GM19324 (cell line): ENCODE measurements at regions not wholly inside any gene's neighbourhood (a gene's known extent, or its start where the extent isn't known, plus 50 kb on each side); places are given as distances from the start of the nearest gene placed in this dataset.

Experiments used
- ATAC-seq: cut with Tn5 transposase; IDR thresholded peaks from one replicate; pipeline ENCODE4 v1.9.1; 2021; ENCODE audit warnings: mild to moderate bottlenecking, moderate library complexity; ENCODE audit not compliant: unreplicated experiment, low FRiP score

DNA sequence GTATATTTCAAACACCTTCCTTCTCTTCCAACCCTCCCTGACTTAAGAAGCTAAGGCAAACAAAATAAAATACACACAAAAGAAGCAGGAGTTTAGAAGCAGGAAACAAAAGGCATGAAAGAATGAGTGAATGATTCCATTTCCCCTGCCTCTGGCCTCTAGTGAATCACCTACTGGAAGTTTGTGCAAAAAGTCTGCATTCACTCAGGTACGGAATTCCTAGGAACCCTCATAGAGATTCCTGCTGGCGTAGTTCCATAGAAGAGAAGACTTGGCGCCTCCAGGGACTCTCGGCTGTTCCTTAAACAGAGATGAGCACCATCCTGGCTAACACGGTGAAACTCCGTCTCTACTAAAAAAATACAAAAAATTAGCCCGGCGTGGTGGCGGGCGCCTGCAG is 125.9 kb upstream of the TBL1X start:
- no peak for ATAC-seq

- ATAC-seq, result no peak
Measured at GRCh38 chrX:9339603-9340491, 125.0 kb upstream of the TBL1X start.

DNA sequence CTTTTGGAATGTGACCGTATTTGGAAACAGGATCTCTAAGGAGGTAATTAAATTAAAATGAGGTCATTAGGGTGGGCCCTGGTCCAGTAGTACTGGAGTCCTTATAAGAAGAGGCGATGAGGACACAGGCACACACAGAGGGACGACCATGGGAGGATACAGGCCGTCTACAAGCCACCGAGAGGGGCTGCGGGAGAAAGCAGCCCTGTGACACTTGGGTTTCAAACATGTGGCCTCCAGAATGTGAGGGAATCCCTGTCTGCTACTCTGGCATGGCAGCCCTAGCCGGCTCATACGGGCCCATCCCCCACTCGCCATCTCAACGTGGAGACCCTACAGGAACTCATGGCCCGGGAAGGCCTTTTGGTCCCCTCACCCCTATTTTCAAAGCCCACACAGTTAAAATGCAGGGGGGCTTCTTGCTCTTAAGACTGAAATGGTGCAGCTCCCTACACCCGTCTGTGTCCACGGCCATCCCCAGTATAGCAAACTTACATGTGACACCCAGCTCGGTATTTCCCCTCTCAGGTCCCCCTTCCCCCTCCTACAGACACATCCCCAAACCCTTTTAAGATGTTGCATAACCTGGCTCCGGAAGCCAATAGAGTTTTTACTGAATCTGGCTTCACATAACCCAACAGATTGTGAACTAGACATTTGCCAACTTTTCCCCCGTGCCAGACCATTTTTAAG is 124.1 kb upstream of the TBL1X start:
- ATAC-seq, result peak; percentile 34

DNA sequence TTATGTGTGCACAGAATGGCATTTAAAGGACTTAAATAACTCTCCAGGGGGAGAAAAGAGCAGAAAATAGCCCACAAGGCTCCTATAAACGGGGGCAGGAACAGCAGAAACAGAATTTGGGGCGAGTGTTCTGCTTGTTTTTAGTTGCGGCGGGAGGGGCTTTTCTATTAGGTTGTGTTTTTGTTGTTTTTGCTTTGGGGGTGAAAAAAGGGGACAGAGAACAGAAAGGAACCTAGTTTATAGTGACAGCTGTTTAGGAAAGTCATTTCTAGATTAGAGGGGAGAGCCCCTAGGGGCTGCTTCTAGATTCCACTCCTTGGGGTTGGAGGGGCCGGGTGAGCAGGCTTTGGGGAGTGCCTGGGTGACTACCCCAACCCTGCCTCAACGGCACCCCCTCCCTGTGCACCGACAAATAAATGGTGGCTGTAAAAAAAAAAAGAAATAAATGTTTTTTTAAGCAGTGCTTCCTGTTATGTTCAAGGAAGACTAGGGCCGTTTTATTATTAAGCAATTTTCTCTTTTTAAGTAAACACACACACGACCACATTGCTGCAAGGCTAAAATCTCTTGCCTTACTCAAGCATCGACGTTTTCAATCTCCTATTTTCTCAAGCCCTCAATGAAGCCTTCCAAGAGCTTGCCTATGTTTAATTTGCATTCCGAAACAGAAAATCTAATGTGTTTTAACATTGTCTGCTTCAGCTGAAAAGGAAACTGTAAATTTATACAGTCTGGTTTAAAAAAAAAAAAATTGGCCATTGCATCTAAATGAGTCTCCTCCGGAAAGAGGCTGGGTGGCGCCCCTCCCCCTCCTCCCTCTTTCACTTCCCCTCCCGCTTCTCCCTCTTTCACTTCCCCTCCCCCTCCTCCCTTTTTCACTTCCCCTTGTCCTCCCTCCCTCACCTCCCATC is 123.3 kb upstream of the TBL1X start:
- peak; percentile 61 for ATAC-seq

GRCh38 chrX:9342561-9343051 is 122.3 kb upstream of the TBL1X start:
- ATAC-seq, result no peak

- no peak for ATAC-seq
Measured at GRCh38 chrX:9343971-9344370, 120.9 kb upstream of the TBL1X start.

DNA sequence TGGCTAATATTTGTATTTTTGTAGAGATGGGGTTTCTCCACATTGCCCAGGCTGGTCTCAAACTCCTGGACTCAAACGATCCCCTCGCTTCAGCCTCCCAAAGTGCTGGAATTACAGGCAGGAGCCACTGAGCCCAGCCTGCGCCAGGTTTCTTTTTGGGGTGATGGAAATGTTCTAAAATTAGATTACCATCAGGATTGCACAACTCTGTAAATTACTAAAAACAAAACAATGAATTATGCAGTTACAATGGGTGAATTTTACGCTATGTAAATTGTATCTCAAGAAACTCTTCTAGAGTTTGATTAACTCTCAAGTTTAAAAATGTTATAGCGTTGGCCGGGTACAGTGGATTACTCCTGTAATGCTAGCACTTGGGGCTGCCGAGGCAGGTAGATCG is 118.9 kb upstream of the TBL1X start:
- ATAC-seq, result no peak

DNA sequence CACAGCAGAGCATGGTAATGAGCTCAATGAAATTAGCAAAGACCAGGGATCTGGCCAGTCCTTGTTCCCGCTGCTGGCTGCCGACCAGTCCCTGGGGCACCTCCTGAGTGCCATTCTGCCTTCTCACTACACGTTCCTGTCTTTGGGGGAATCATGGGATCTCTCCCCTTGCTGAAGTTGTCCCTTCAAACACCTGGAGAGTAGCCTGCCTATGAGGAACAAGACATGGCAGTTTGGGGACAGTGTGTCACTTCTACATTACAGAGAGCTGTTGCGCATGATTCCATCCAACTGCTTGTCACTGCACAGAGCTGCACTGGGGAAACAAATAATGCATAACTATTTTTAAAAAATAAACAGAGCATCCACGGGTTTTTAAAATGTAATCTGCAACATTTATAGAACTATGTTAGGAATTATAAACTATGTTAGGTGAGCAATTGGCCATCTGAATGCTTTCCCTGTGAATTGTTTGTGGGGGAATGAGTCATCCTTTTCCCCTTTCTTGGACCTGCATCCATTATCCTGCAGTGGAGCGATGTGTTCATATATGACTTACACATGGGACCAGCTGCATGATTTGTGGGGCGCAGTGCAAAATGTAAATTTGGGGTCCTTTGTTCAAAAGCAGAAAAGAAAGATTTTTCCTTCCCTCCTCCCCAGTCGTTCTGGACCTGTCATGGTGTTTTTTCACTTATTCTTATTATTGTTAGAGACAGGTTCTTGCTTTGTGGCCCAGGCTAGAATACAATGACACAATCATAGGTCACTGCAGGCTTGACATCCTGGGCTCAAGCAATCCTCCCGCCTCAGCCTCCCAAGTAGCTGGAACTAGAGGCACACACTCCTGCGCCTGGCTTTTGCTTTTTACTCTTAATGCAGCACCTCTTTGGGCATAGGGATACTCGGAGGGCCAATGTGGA is 115.0 kb upstream of the TBL1X start:
- ATAC-seq, result no peak

- ATAC-seq, result no peak
Measured at GRCh38 chrX:9351126-9351525, 113.7 kb upstream of the TBL1X start.

DNA sequence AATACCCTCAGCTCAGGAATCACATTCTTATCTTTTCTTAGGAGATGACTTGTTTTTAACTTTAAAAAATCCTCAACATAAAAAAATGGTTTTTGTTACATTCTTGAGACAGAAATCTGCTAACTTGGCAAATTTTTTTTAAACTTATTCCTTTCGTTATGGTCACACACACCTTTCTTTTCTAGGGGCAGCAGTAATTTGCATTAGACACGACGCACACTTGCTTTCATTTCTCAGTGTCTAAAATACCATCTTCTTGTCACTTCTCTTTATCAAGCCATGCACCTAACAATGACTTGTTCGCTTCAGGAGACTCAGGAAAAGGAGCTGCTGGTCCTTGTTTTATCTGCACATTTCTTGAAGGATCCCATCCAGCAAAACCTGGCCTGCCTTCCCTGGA is 112.6 kb upstream of the TBL1X start:
- ATAC-seq, result peak; percentile 75

DNA sequence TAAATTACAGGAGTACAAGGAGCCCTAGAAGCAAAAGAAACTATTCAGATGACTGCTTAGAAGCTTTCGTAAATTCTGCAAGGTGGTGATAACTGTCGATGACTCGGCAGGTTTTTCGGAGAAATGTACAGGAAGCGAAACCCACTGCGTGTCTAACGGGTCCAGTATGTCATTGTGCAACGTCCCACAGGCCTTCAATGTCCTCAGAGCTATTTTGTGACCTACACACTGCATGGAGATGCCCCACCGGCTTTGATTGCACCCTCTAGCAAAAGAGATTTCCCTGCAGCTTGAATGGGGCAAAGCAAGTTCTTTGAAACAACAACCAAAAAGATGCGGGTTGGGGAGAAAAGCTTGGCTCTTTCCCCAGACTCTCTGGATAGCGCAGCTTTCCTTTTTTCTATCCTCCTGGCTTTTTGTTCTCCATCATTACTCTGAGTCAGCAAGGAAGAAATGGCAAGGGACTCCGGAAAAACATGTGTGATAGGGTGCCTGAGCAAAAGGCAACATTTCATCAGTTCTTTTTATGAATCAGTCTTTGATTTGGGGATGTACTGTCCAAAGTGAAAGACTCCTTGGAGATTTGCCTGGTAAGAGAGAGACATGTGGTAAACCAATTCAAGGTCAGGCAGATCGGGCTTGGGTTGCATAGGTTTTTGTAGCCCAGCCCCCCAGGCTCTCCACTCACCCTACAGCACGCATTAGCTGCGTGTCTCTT is 112.0 kb upstream of the TBL1X start:
- peak; percentile 55 for ATAC-seq

- no peak for ATAC-seq
Measured at GRCh38 chrX:9354918-9355317, 109.9 kb upstream of the TBL1X start.

- no peak for ATAC-seq
Measured at GRCh38 chrX:9355739-9356138, 109.1 kb upstream of the TBL1X start.

DNA sequence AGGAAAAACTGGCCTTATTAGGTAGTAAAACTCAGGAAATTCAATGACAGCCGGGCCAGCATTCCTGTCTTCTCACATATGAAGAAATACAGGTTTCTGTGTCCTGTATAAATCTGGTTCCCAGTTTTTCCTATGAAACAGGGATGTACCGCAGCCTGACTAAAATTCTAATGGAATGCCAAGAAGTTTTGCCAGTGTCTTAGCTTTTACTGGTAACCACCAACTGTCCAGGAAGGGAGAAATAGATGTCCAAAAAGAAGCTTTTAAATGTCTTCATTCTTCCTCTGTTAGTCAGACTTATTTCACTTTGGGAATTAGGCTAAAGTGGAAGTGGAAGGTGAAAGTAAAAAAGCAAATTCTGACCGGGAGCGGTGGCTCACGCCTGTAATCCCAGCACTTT is 108.0 kb upstream of the TBL1X start:
- ATAC-seq, result no peak

- no peak for ATAC-seq
Measured at GRCh38 chrX:9357518-9358114, 107.2 kb upstream of the TBL1X start.

DNA sequence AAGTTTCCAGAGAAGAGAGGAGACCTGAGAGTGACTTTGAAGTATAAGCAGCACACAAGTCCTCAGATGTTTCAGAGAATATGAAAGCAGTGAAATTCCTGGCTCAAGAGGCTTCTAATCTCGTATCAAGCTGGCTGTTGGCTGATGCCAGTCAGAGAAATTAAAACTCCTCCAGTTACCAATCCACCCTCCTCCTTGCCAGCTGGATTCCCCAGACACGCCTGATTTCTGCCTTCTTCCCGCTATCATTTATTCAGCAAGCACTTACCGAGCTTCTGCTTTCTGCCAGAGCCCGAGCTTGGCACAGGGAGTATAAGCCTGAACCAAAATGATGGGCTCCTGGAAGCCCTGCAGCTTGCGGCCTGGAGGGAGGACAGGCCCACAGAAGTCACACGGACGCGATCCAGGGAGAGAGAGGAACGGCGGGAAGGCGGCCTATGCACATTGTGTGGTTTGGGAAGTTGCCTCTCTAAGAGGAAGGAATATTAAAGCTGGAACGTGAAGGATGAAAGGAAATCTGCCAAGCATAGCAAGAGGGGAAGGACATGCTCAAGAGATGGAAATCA is 102.4 kb upstream of the TBL1X start:
- no peak for ATAC-seq

DNA sequence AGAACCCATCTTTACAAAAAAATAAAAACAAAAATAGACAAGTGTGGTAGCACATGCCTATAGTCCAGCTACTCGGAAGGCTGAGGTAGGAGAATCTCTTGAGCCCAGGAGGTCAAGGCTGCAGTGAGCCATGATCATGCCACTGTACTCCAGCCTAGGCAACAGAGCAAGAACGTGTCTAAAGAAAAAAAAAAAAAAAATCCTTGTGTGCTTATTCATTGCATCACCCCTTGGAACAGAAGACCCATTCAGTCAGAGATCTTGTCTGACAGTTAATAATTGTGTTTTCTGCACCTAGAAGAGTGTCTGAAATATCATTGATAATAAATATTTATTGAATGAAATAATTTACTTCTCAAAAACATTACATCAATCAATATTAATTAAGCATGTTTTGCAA is 97.4 kb upstream of the TBL1X start:
- ATAC-seq, result no peak

GRCh38 chrX:9368262-9368661 is 96.6 kb upstream of the TBL1X start:
- ATAC-seq, result no peak
